ENCODE measurements at regions not wholly inside any gene's neighbourhood (a gene's known extent, or its start where the extent isn't known, plus 50 kb on each side); places are given as distances from the start of the nearest gene placed in this dataset.

DNA sequence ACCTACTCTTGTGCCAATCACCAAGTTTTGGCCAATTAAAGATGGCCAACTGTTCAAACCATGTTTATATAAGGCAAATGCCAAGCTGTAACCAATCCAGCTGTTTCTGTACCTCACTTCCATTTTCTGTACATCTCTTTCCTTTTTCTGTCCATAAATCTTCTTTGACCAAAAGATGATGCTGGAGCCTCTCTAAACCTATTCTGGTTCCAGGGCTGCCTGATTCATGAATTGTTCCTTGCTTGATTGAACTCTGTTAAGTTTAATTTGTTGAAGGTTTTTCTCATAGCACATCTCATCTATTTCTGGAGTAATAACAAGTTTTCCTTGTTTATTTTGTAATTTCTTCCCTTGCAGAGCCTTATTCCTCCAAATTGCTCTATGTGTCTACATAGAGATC is 115.3 kb upstream of the SMAD3 start:
- H3K79me2 ChIP-seq (ENCODE audit: control insufficient read depth, insufficient read depth, low read length), result no peaks in the 10 kb centered on the region
- no peaks in the 10 kb centered on the region for H3K36me3 ChIP-seq (ENCODE audit: control insufficient read depth in 2 of 2, extremely low read depth in 1 of 2, insufficient read depth in 2 of 2, low read length in 2 of 2)
- TF ChIP-seq EZH2 (IDR thresholded peaks at IDR 0.05; ENCODE audit: low read length) (no peak), CTCF (optimal IDR thresholded peaks at IDR 0.05 in 1 of 3, IDR thresholded peaks at IDR 0.05 in 1 of 3, conservative IDR thresholded peaks at IDR 0.05 in 1 of 3; ENCODE audit: extremely low read depth in 1 of 3, insufficient read depth in 2 of 3, low read length in 3 of 3) (no peak)
- no peak overlapping the region for H2AFZ ChIP-seq (ENCODE audit: control insufficient read depth, low read length)
- H3K27ac ChIP-seq (ENCODE audit: control insufficient read depth, insufficient read depth, low read length), result no peak overlapping the region
- H3K4me3 ChIP-seq (ENCODE audit: control insufficient read depth in 2 of 3, extremely low read depth in 1 of 3, insufficient read depth in 2 of 3, low read depth in 1 of 3, low read length in 3 of 3), result no peak overlapping the region
- no peaks in the 10 kb centered on the region for H4K20me1 ChIP-seq (ENCODE audit: control insufficient read depth, extremely low read depth, insufficient read depth, low read length)
- no peak for DNase-seq (ENCODE audit: low read depth, low spot score)
- dilution Hi-C loops (cut with MboI; ENCODE audit: extremely low pct_ligation_motif_present, low sequenced_read_pairs), result no loop called here
- no peaks in the 10 kb centered on the region for H3K9me3 ChIP-seq (ENCODE audit: control insufficient read depth, low read depth, low read length)
- no peaks in the 10 kb centered on the region for H3K27me3 ChIP-seq (ENCODE audit: control insufficient read depth, extremely low read depth, insufficient read depth, low read length)
- peaks cover 8% of the 10 kb centered on the region for H3K4me1 ChIP-seq (ENCODE audit: control insufficient read depth, extremely low read depth, insufficient read depth, low read length)
- FAIRE-seq, result no peak
- no peak overlapping the region for H3K9ac ChIP-seq (ENCODE audit: control insufficient read depth, extremely low read depth, insufficient read depth, low read length)
- no peaks in the 10 kb centered on the region for H3K9me1 ChIP-seq (ENCODE audit: control insufficient read depth, extremely low read depth, insufficient read depth, low read length)
- no peak overlapping the region for H3K4me2 ChIP-seq (ENCODE audit: control insufficient read depth, extremely low read depth, insufficient read depth, low read depth, low read length)

DNA sequence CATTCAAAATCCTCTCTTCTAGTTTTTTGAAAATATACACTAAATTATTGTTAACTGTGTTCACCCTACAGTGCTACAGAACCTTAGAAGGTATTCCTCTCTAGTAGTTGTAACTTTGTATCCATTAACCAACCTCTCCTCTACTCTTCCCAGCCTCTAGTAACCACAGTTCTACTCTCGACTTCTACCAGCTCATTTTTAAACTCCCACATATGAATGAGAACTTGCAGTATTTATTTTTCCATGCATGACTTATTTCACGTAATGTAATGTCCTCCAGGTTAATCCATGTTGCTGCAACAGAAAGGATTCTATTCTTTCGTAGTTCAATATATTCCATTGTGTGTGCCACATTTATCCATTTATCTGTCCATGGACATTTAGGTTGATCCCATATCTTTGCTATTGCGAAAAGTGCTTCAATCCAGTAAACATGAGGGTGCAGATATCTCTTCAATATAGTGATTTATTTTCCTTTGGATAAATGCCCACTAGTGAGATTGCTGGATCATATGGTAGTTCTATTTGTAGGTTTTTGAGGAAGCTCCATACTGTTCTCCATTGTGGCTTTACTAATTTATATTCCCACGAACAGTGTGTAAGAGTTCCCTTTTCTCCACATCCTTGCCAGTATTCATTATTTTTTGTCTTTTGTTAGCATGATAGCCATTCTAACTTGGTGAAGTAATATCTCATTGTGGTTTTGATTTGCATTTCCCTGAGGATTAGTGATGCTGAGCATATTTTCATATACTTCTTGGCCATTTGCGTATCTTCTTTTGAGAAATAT is 113.7 kb upstream of the SMAD3 start:
- dilution Hi-C loops (cut with MboI; ENCODE audit: extremely low pct_ligation_motif_present, low sequenced_read_pairs), result no loop called here
- no peaks in the 10 kb centered on the region for H3K27me3 ChIP-seq (ENCODE audit: control insufficient read depth, extremely low read depth, insufficient read depth, low read length)

More for the DNA sequence above, 113.7 kb upstream of the SMAD3 start:
- DNase-seq (ENCODE audit: low read depth, low spot score) (no peak), FAIRE-seq (no peak)
- no peaks in the 10 kb centered on the region for H3K36me3 ChIP-seq (ENCODE audit: control insufficient read depth in 2 of 2, extremely low read depth in 1 of 2, insufficient read depth in 2 of 2, low read length in 2 of 2)
- TF ChIP-seq EZH2 (IDR thresholded peaks at IDR 0.05; ENCODE audit: low read length) (no peak), CTCF (optimal IDR thresholded peaks at IDR 0.05 in 1 of 3, IDR thresholded peaks at IDR 0.05 in 1 of 3, conservative IDR thresholded peaks at IDR 0.05 in 1 of 3; ENCODE audit: extremely low read depth in 1 of 3, insufficient read depth in 2 of 3, low read length in 3 of 3) (no peak)
- H3K9me3 ChIP-seq (ENCODE audit: control insufficient read depth, low read depth, low read length), result no peaks in the 10 kb centered on the region
- H3K9ac ChIP-seq (ENCODE audit: control insufficient read depth, extremely low read depth, insufficient read depth, low read length), result no peak overlapping the region
- no peaks in the 10 kb centered on the region for H3K9me1 ChIP-seq (ENCODE audit: control insufficient read depth, extremely low read depth, insufficient read depth, low read length)
- H3K27ac ChIP-seq (ENCODE audit: control insufficient read depth, insufficient read depth, low read length), result no peak overlapping the region
- H3K4me2 ChIP-seq (ENCODE audit: control insufficient read depth, extremely low read depth, insufficient read depth, low read depth, low read length), result no peak overlapping the region
- no peaks in the 10 kb centered on the region for H3K79me2 ChIP-seq (ENCODE audit: control insufficient read depth, insufficient read depth, low read length)
- H2AFZ ChIP-seq (ENCODE audit: control insufficient read depth, low read length), result no peak overlapping the region
- no peaks in the 10 kb centered on the region for H4K20me1 ChIP-seq (ENCODE audit: control insufficient read depth, extremely low read depth, insufficient read depth, low read length)
- peaks cover 23% of the 10 kb centered on the region for H3K4me1 ChIP-seq (ENCODE audit: control insufficient read depth, extremely low read depth, insufficient read depth, low read length)
- no peak overlapping the region for H3K4me3 ChIP-seq (ENCODE audit: control insufficient read depth in 2 of 3, extremely low read depth in 1 of 3, insufficient read depth in 2 of 3, low read depth in 1 of 3, low read length in 3 of 3)
